H1 (cell line): ENCODE measurements at regions not wholly inside any gene's neighbourhood (a gene's known extent, or its start where the extent isn't known, plus 50 kb on each side); places are given as distances from the start of the nearest gene placed in this dataset.

Experiments used
- CTCF ChIA-PET: fragments of 300-600 bp; sonication (Branson Sonifier 250); formaldehyde crosslinking; loops from one replicate; lab custom pipeline; 2021; ENCODE audit not compliant: partially characterized antibody; lab: Charles Lee
- POLR2A ChIA-PET: fragments of 300-600 bp; sonication (Branson Sonifier 250); formaldehyde crosslinking; loops from one replicate; lab custom pipeline; 2021; ENCODE audit warnings: inconsistent platforms; ENCODE audit not compliant: partially characterized antibody; lab: Charles Lee
- DNase-seq, 2 experiments: peaks; one replicate each; pipeline versions ENCODE4 v3.0.0 to v3.0.0-alpha.2; 2010 to 2022; ENCODE audit warnings: low spot score in 2 of 2, low read depth in 1 of 2, mixed read lengths in 1 of 2
- FAIRE-seq: peaks from 2 replicates; lab custom pipeline; 2011; peaks lifted over from hg19 to GRCh38; lab: Jason Lieb, UNC
- H2AFZ ChIP-seq: 2 replicates; pipeline ENCODE4 v1.8.1; 2012; ENCODE audit warnings: low read length, inconsistent platforms
- H2AK5ac ChIP-seq: 2 replicates; pipeline ENCODE4 v1.6.1; 2013; ENCODE audit warnings: low read depth, low read length
- H2BK120ac ChIP-seq: replicated peaks from 2 replicates; pipeline ENCODE3; 2013; ENCODE audit warnings: low read depth, low read length, inconsistent platforms
- H2BK12ac ChIP-seq: 2 replicates; pipeline ENCODE4 v1.6.1; 2013; ENCODE audit warnings: low read depth, low read length
- H2BK15ac ChIP-seq: 2 replicates; pipeline ENCODE4 v1.6.1; 2013; ENCODE audit warnings: low read length
- H2BK20ac ChIP-seq: 2 replicates; pipeline ENCODE4 v1.6.1; 2013; ENCODE audit warnings: low read length
- H2BK5ac ChIP-seq: 2 replicates; pipeline ENCODE4 v1.6.1; 2013; ENCODE audit warnings: low read depth, low read length
- H3K14ac ChIP-seq: 2 replicates; pipeline ENCODE4 v1.6.1; 2013; ENCODE audit warnings: inconsistent platforms; ENCODE audit not compliant: insufficient read length
- H3K18ac ChIP-seq: 2 replicates; pipeline ENCODE4 v1.6.1; 2013; ENCODE audit warnings: low read length; ENCODE audit errors: extremely low read depth
- H3K23ac ChIP-seq: 2 replicates; pipeline ENCODE4 v1.6.1; 2013; ENCODE audit warnings: inconsistent platforms; ENCODE audit not compliant: insufficient read length
- H3K23me2 ChIP-seq: 2 replicates; pipeline ENCODE4 v1.6.1; 2013; ENCODE audit warnings: low read depth, low read length
- H3K27ac ChIP-seq: 2 replicates; pipeline ENCODE4 v1.6.1; 2011; ENCODE audit warnings: low read depth, low read length, inconsistent platforms
- H3K27me3 ChIP-seq, 4 experiments: replicated peaks in 1 of 4; 1 replicate in 1 of 4; 2 replicates in 3 of 4; pipeline versions ENCODE4 v1.6.1 to v1.8.1; 2011 to 2013; ENCODE audit warnings: low read length in 3 of 4, mild to moderate bottlenecking in 3 of 4, inconsistent platforms in 2 of 4, mixed read lengths in 2 of 4, moderate library complexity in 1 of 4; ENCODE audit not compliant: control insufficient read depth in 3 of 4, insufficient read depth in 3 of 4; ENCODE audit errors: extremely low read depth in 1 of 4
- H3K36me3 ChIP-seq, 4 experiments: 2 replicates each; pipeline versions ENCODE4 v1.6.1 to v1.8.1; 2011 to 2013; ENCODE audit warnings: mild to moderate bottlenecking in 4 of 4, low read length in 3 of 4, moderate library complexity in 2 of 4, control low read depth in 1 of 4, inconsistent platforms in 1 of 4; ENCODE audit not compliant: insufficient read depth in 4 of 4, control insufficient read depth in 2 of 4
- H3K4ac ChIP-seq: replicated peaks from 2 replicates; pipeline ENCODE3; 2013; ENCODE audit warnings: low read length, low read depth, mixed read lengths, inconsistent platforms; ENCODE audit not compliant: insufficient read length
- H3K4me1 ChIP-seq, 4 experiments: replicated peaks in 1 of 4; 1 replicate in 1 of 4; 2 replicates in 3 of 4; pipeline versions ENCODE4 v1.6.1 to v1.8.1; 2011 to 2013; ENCODE audit warnings: low read length in 3 of 4, inconsistent platforms in 2 of 4, mixed read lengths in 1 of 4; ENCODE audit not compliant: insufficient read depth in 4 of 4, control insufficient read depth in 3 of 4
- H3K4me2 ChIP-seq, 2 experiments: 2 replicates each; pipeline versions ENCODE4 v1.6.1 to v1.8.1; 2011 to 2013; ENCODE audit warnings: low read depth in 2 of 2, low read length in 2 of 2, control low read depth in 1 of 2, inconsistent platforms in 1 of 2, mild to moderate bottlenecking in 1 of 2; ENCODE audit not compliant: insufficient read depth in 1 of 2
- H3K4me3 ChIP-seq, 4 experiments: fragments of 200-600, 300-600 bp in 1 of 4; sonication (generic), shearing (Covaris generic), sonication (Bioruptor Twin) in 1 of 4; 2 replicates each; pipeline versions ENCODE4 v1.5.1 to v1.8.1; 2011 to 2016; ENCODE audit warnings: low read length in 4 of 4, low read depth in 3 of 4, control low read depth in 2 of 4, inconsistent platforms in 2 of 4, mild to moderate bottlenecking in 2 of 4, mixed read lengths in 1 of 4, moderate library complexity in 1 of 4; ENCODE audit not compliant: insufficient read depth in 2 of 4; ENCODE audit errors: extremely low read depth in 1 of 4
- H3K56ac ChIP-seq: replicated peaks from 2 replicates; pipeline ENCODE3; 2013; ENCODE audit warnings: low read depth, mild to moderate bottlenecking, mixed read lengths, low read length, inconsistent platforms; ENCODE audit not compliant: insufficient read length
- H3K79me1 ChIP-seq: 2 replicates; pipeline ENCODE4 v1.6.1; 2013; ENCODE audit warnings: low read depth, low read length, control low read depth
- H3K79me2 ChIP-seq, 2 experiments: 2 replicates each; pipeline versions ENCODE4 v1.6.1 to v1.8.1; 2012 to 2013; ENCODE audit warnings: low read length in 2 of 2, mild to moderate bottlenecking in 2 of 2, inconsistent platforms in 1 of 2; ENCODE audit not compliant: insufficient read depth in 2 of 2, control insufficient read depth in 1 of 2
- H3K9ac ChIP-seq, 4 experiments: replicated peaks in 1 of 4; 1 replicate in 1 of 4; 2 replicates in 3 of 4; pipeline versions ENCODE4 v1.6.1 to v1.8.1; 2011 to 2013; ENCODE audit warnings: low read depth in 3 of 4, low read length in 3 of 4, control low read depth in 2 of 4, mild to moderate bottlenecking in 2 of 4, moderate library complexity in 2 of 4, inconsistent platforms in 1 of 4; ENCODE audit errors: extremely low read depth in 1 of 4
- H3K9me3 ChIP-seq, 2 experiments: 2 replicates each; pipeline versions ENCODE4 v1.6.1 to v1.8.1; 2012 to 2013; ENCODE audit warnings: mild to moderate bottlenecking in 2 of 2, moderate library complexity in 2 of 2, control low read depth in 1 of 2, inconsistent platforms in 1 of 2, low read depth in 1 of 2, low read length in 1 of 2, mixed read lengths in 1 of 2; ENCODE audit not compliant: insufficient read depth in 2 of 2
- H4K20me1 ChIP-seq, 2 experiments: replicated peaks in 1 of 2; 2 replicates each; pipeline versions ENCODE3 to v1.8.1; 2011 to 2013; ENCODE audit warnings: inconsistent platforms in 2 of 2, low read length in 2 of 2, mild to moderate bottlenecking in 1 of 2; ENCODE audit not compliant: insufficient read depth in 2 of 2, control insufficient read depth in 1 of 2
- H4K5ac ChIP-seq: 2 replicates; pipeline ENCODE4 v1.6.1; 2013; ENCODE audit warnings: low read length, low read depth, mixed read lengths, inconsistent platforms; ENCODE audit not compliant: insufficient read length
- H4K8ac ChIP-seq: 2 replicates; pipeline ENCODE4 v1.8.0; 2013; ENCODE audit warnings: mild to moderate bottlenecking, moderate library complexity, low read length, inconsistent platforms; ENCODE audit not compliant: insufficient read depth; ENCODE audit errors: extremely low read depth
- H4K91ac ChIP-seq: replicated peaks from 2 replicates; pipeline ENCODE3; 2013; ENCODE audit warnings: low read length, mixed read lengths, inconsistent platforms; ENCODE audit not compliant: insufficient read length
- CBX8 ChIP-seq: fragments of 300-800, 300-1000 bp; sonication (generic); IDR thresholded peaks from 2 replicates; pipeline ENCODE4 v1.7.1; 2016; ENCODE audit warnings: low read depth, low read length, borderline replicate concordance
- CEBPB ChIP-seq: IDR thresholded peaks from 2 replicates; pipeline ENCODE4 v1.6.1; 2012; ENCODE audit warnings: low read depth, low read length
- CTBP2 ChIP-seq: IDR thresholded peaks from 2 replicates; pipeline ENCODE4 v1.7.0; 2011; ENCODE audit warnings: borderline replicate concordance, mild to moderate bottlenecking, moderate library complexity, mixed read lengths, low read length; ENCODE audit not compliant: insufficient read depth, insufficient read length
- FOSL1 ChIP-seq: IDR thresholded peaks from 2 replicates; pipeline ENCODE4 v1.6.1; 2011; ENCODE audit warnings: mild to moderate bottlenecking, low read depth, low read length, moderate library complexity; ENCODE audit not compliant: insufficient read depth
- KDM1A ChIP-seq: fragments of 200-600, 300-600 bp; sonication (generic); IDR thresholded peaks from 2 replicates; pipeline ENCODE4 v1.7.1; 2016; ENCODE audit warnings: mild to moderate bottlenecking, low read length, borderline replicate concordance
- KDM5A ChIP-seq: fragments of 200-600 bp; IDR thresholded peaks from 2 replicates; pipeline ENCODE4 v1.7.1; 2012; ENCODE audit warnings: mild to moderate bottlenecking, low read length, inconsistent platforms, mixed read lengths
- RXRA ChIP-seq: IDR thresholded peaks from 2 replicates; pipeline ENCODE4 v1.6.1; 2011; ENCODE audit warnings: low read depth, mild to moderate bottlenecking, low read length, moderate library complexity; ENCODE audit not compliant: insufficient read depth
- SIN3A ChIP-seq, 2 experiments: IDR thresholded peaks in 1 of 2; conservative IDR thresholded peaks in 1 of 2; 2 replicates each; pipeline ENCODE4 v1.6.1; 2011 to 2012; ENCODE audit warnings: low read length in 2 of 2, improper control_type of control experiment in 1 of 2, low read depth in 1 of 2, mild to moderate bottlenecking in 1 of 2
- TAF1 ChIP-seq: IDR thresholded peaks from 2 replicates; pipeline ENCODE4 v1.6.1; 2011; ENCODE audit warnings: mild to moderate bottlenecking, low read depth, low read length

DNA sequence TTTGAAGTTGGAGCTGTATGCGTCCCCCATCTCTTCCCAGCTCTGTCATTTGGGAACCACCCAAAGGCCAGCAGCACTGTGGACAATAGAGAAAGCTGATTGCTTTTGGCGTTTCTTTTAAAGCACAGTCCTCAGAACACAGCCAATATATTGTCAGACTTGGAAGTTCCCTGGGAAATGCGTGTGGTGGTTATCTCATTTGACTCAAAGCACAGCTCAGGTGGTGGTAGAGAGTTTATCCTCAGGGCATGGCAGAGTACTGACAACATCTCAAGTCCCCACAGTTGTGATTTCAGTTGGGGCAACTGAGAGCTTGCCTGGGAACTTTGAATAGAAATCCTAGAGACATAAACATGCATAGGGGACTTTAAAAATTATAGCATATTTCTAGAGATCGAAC lies 601.3 kb downstream of the ETS1 start (continued):
- TF ChIP-seq CBX8 (no peak), TAF1 (no peak)

DNA sequence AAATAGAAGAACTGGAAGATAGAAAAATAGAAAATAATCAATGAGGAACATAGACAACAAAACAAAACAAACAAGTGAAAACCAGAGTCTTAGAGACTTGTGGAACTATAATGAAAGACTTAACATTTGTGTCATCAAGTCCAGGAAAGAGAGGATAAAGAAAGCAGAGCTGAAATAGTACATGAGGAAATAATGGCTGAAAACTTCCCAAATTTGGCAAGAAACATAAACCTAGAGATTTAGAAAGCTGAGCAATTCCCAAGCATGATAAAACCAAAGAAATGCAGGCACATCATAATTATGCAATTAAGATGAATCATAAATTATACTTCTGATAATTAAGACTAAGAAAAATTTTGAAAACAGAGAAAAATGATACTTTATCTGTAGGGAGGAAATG lies 614.5 kb downstream of the ETS1 start:
- no peak overlapping the region for H3K4ac ChIP-seq
- H3K79me1 ChIP-seq, result no peaks in the 10 kb centered on the region
- no peak overlapping the region for H3K4me2 ChIP-seq
- H2BK15ac ChIP-seq, result no peak overlapping the region
- H2BK5ac ChIP-seq, result no peak overlapping the region
- DNase-seq (no peak), FAIRE-seq (no peak)
- no peak overlapping the region for H2BK120ac ChIP-seq
- no peaks in the 10 kb centered on the region for H3K27me3 ChIP-seq
- no peak overlapping the region for H2BK12ac ChIP-seq
- H2BK20ac ChIP-seq, result no peak overlapping the region
- H3K14ac ChIP-seq, result no peak overlapping the region
- no peak overlapping the region for H2AFZ ChIP-seq
- no peak overlapping the region for H3K4me3 ChIP-seq
- no peak overlapping the region for H3K23ac ChIP-seq
- H3K18ac ChIP-seq, result no peak overlapping the region
- no peaks in the 10 kb centered on the region for H3K79me2 ChIP-seq
- TF ChIP-seq CEBPB (no peak), KDM5A (no peak), SIN3A (conservative IDR thresholded peaks at IDR 0.05 in 1 of 2, IDR thresholded peaks at IDR 0.05 in 1 of 2; ENCODE audit: low read depth in 1 of 2, low read length in 2 of 2) (no peak), RXRA (no peak), KDM1A (no peak), FOSL1 (no peak), CTBP2 (no peak)
- no peaks in the 10 kb centered on the region for H3K4me1 ChIP-seq
- no peak overlapping the region for H4K8ac ChIP-seq
- H3K36me3 ChIP-seq, result no peaks in the 10 kb centered on the region
- ChIA-PET POLR2A (no interaction called here), CTCF (interaction anchor here (0.7 kb wide), 1 partner anchor 943 kb away, joined by 3 read pairs; no protein-coding TSS in a partner anchor)
- H4K5ac ChIP-seq, result no peak overlapping the region
- no peaks in the 10 kb centered on the region for H4K20me1 ChIP-seq
- H3K23me2 ChIP-seq, result no peaks in the 10 kb centered on the region
- H3K9me3 ChIP-seq, result peaks cover 0 to under 1% of the 10 kb centered on the region in 2 experiments; a peak in 1 of 4 replicates
- H4K91ac ChIP-seq, result no peak overlapping the region
- H3K27ac ChIP-seq, result no peak overlapping the region
- H2AK5ac ChIP-seq, result no peak overlapping the region
- H3K9ac ChIP-seq, result no peak overlapping the region
- no peak overlapping the region for H3K56ac ChIP-seq
